SK-N-MC (cell line): ENCODE measurements at regions not wholly inside any gene's neighbourhood (a gene's known extent, or its start where the extent isn't known, plus 50 kb on each side); places are given as distances from the start of the nearest gene placed in this dataset.
A peak's percentile ranks its signal among the peaks of the same experiment; 100 is the strongest.

ENCODE experiments used
- DNase-seq: peaks from one replicate; pipeline ENCODE4 v3.0.0-alpha.2; 2011; ENCODE audit warnings: low read depth, low spot score
- H3K27ac ChIP-seq: fragments of 200-600 bp; sonication (generic); 2 replicates; pipeline ENCODE4 v1.5.1; 2016; ENCODE audit warnings: mixed run types
- H3K36me3 ChIP-seq: fragments of 200-600 bp; sonication (generic); 2 replicates; pipeline ENCODE4 v1.6.1; 2017; ENCODE audit warnings: antibody characterized with exemption, low read length, mixed read lengths; ENCODE audit not compliant: insufficient read depth
- H3K4me3 ChIP-seq: fragments of 200-600 bp; sonication (generic); 2 replicates; pipeline ENCODE4 v1.5.1; 2016
- H3K9ac ChIP-seq: fragments of 200-600 bp; sonication (generic); 2 replicates; pipeline ENCODE4 v1.8.0; 2017; ENCODE audit warnings: mixed run types, mixed read lengths; ENCODE audit not compliant: insufficient read length
- H3K9me3 ChIP-seq: fragments of 200-600 bp; sonication (generic); 2 replicates; pipeline ENCODE4 v1.6.1; 2017; ENCODE audit warnings: low read depth, mild to moderate bottlenecking, antibody characterized with exemption, low read length, moderate library complexity, mixed read lengths
- EZH2 ChIP-seq: fragments of 200-600 bp; sonication (generic); IDR thresholded peaks from one replicate; pipeline ENCODE4 v1.6.1; 2017; ENCODE audit warnings: antibody characterized with exemption
- FOXP2 ChIP-seq: optimal IDR thresholded peaks from 2 replicates; pipeline ENCODE3; 2011; ENCODE audit warnings: mild to moderate bottlenecking, moderate library complexity; ENCODE audit not compliant: insufficient read depth; ENCODE audit errors: extremely low read length, control extremely low read depth
- POLR2AphosphoS5 ChIP-seq: IDR thresholded peaks from 2 replicates; pipeline ENCODE4 v1.6.1; 2012; ENCODE audit warnings: mild to moderate bottlenecking, low read depth, low read length, borderline replicate concordance

DNA sequence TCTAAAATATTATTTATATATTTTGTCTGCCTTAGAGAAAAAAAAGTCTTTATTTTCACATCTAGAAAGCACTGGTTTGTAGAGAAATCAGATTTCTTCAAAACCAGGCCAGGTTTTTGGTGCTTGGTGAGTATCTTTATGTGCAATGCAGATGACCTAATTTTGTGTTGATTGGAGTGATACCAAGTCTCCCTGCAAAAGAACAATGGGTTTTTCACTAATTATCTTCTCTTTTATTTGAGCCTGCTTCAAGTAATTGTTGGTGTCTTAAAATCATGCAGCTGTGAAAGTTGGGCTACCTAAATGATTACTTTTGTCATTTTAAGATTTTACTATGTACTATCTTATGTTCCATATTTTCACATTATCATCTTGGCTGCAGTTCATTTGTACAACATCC, 874.7 kb downstream of the TFAP2A start:
- no peaks in the 10 kb centered on the region for H3K9me3 ChIP-seq
- no peak overlapping the region for H3K9ac ChIP-seq
- no peaks in the 10 kb centered on the region for H3K36me3 ChIP-seq
- DNase-seq = no peak
- no peak overlapping the region for H3K4me3 ChIP-seq
- TF ChIP-seq FOXP2 = no peak
- TF ChIP-seq EZH2 = no peak
- TF ChIP-seq POLR2AphosphoS5 = no peak
- H3K27ac ChIP-seq = no peak overlapping the region

DNA sequence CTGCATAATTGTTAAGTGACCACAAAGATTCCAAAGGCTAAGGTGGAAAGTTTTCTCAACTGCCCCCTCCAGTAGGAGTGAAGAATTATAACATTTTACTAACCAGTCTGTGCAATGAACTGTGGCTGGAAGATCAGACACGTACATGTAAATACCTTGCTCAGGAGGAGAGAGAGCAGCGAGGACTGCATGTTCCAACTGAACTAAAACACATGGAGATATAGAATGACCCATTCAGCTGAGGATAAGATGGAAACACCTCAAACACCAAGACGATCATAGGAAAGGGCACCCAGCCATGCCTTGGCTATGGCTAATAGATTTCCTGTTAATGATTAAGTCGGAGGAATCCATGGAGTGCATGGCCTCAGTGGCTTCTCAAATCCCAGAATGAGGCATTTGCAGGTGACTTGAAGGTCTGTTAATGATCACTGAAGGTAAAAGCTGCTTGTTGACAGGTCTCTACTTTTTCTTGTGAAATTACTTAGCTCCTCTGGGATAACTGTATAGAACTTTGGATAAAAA, 875.6 kb downstream of the TFAP2A start:
- H3K9ac ChIP-seq = no peak overlapping the region
- H3K4me3 ChIP-seq = no peak overlapping the region
- DNase-seq = no peak
- TF ChIP-seq EZH2 (no peak), POLR2AphosphoS5 (no peak), FOXP2 (no peak)
- H3K9me3 ChIP-seq = no peaks in the 10 kb centered on the region
- no peaks in the 10 kb centered on the region for H3K36me3 ChIP-seq
- no peak overlapping the region for H3K27ac ChIP-seq

DNA sequence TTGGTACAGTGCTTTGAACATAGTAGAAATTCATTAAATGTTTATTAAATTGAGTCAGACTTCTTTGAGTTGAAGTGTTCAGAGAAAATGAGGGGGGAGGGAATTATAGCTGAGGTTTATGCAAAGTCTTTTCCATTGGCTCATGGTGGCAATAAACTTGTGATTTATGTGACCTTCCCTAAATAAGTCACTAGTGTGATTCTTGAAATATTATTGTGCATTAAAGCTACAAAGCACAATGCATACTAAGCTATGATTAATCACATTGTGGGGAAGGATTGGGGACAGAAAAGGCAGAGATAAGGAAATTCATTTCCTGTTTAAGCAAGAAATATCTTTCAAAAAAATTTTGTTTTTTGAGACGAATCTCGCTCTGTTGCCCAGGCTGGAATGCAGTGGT, 877.5 kb downstream of the TFAP2A start:
- H3K4me3 ChIP-seq = no peak overlapping the region; the same call in 1 of the 2 replicates
- TF ChIP-seq POLR2AphosphoS5 = peak; percentile 60; the same call in 1 of the 2 replicates
- TF ChIP-seq FOXP2 = no peak
- peak overlapping the region; percentile 52; the same call in 1 of the 2 replicates for H3K27ac ChIP-seq
- H3K36me3 ChIP-seq = no peaks in the 10 kb centered on the region
- no peak overlapping the region for H3K9ac ChIP-seq
- H3K9me3 ChIP-seq = peaks cover 3% of the 10 kb centered on the region; the same call in 1 of the 2 replicates
- peak; percentile 80 for DNase-seq

DNA sequence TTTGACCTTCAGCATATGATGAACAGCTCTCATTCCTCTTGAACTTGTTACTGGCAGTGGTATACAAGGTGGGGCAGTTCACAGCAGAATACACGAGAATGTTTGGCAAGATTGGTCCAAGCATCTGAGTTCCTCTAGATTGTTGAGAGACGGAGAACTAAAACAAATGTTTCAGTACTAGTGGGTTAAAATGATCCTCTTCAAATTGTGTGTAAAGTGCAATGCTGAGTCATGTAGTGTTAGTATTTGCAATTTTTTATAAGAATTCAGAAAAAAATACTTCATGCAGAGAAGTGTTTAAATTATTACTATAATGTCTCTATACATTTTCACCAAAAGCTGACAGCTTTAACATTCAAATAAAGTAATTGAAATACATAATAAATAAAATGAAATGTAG, 879.8 kb downstream of the TFAP2A start:
- Histone ChIP-seq H3K27ac (peak overlapping the region; percentile 34), H3K4me3 (no peak overlapping the region), H3K36me3 (no peaks in the 10 kb centered on the region), H3K9ac (no peak overlapping the region), H3K9me3 (peaks cover 5% of the 10 kb centered on the region; the same call in 1 of the 2 replicates)
- TF ChIP-seq EZH2 = no peak
- TF ChIP-seq POLR2AphosphoS5 = no peak
- no peak for TF ChIP-seq FOXP2
- DNase-seq = no peak

DNA sequence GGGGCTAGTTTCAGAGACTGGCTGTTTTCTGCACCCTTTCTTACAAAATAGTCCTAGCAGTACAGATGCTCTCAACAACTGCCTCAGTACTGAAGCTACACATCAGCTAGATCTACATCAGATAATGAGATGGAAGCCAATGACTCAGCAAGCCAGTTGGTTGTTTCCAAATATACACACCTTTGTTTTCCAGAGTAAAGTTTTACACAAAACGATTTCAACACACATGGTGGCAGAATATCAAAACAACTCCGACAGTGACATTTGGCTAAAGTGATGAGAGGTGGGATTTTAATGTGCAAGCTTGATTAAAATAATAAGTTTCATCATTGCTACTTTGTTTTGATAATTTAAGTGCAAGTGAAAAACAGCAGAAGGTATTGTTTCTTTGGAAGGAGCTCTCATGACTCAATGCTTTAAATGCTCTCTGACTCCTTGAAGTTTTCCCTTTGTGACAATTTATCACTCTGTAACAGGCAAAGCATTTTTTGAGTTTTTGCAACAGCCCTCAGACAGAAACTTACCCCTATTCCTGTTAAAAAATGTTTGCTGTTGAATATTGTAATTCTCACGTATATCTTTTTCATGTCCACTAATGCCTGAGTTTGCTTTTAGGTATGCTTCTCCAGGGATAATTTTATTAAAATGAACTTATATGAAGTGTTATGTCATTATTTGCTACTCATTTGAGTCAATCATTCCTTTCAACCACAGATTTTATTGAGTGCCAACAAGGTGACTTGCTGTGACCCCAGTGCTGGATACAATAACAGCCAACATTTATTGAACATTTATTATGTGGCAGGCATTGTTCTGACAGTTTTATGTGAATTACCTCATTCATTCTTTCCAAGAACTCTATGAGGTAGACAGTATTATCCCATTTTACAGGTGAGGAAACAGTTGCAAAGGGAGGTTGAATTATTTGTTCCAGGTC, 882.0 kb downstream of the TFAP2A start:
- Histone ChIP-seq H3K4me3 (no peak overlapping the region), H3K9ac (no peak overlapping the region), H3K36me3 (no peaks in the 10 kb centered on the region), H3K27ac (no peak overlapping the region), H3K9me3 (peaks cover 7% of the 10 kb centered on the region; the same call in 1 of the 2 replicates)
- DNase-seq = no peak
- TF ChIP-seq EZH2 (no peak), FOXP2 (no peak), POLR2AphosphoS5 (no peak)

DNA sequence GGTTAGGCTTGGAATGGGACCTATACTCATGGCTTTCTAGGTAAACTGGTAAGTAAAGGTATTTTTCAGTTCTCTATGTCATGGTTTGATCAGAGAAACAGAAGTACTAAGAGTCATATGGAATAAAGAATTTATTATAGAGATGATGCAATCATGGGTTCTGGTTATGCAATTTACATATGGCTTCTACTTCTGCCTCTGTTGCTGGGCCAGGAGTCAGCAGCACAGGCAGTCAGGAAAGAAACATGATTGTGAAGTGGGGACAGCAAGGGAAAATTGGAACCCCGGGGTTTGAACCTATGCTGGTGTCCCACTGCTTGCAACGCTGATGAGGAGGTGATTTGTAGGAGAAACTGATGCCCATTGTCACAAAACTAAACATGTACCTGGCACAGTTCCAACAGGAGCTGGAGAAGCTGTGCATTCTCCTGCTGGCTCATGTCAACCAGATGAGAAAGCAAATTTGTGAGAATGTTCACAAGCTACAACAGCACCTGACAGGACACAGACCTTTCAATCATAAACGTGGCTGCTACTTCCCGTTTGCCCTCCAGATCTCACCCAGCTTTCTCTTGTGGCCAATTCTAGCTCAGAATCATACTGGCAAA, 887.1 kb downstream of the TFAP2A start:
- no peaks in the 10 kb centered on the region for H3K36me3 ChIP-seq
- no peak overlapping the region for H3K4me3 ChIP-seq
- no peak overlapping the region for H3K9ac ChIP-seq
- TF ChIP-seq POLR2AphosphoS5 = no peak
- TF ChIP-seq FOXP2 = no peak
- peak overlapping the region; percentile 28; the same call in 1 of the 2 replicates for H3K27ac ChIP-seq
- H3K9me3 ChIP-seq = peaks cover 7% of the 10 kb centered on the region; the same call in 1 of the 2 replicates
- DNase-seq = peak; percentile 39

DNA sequence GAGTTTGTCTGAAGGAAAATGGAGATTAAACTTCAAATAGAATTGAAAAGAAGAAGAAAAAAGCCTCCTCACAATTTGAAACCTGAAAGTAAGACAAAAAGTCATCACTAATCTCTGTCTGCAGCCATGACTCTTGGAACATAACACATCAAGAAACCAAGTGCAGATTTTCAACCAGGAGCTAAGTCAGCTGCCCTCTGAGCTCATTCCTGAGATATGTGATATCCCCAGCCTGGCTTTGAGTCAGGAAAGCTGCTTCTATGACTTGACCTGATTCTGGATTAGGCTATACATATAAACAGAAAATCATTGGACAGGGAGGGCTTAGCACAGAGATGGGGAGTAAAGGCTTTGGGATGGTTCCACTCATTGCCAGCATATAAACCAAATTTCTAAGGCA, 891.4 kb downstream of the TFAP2A start:
- Histone ChIP-seq H3K36me3 (no peaks in the 10 kb centered on the region), H3K4me3 (no peak overlapping the region), H3K27ac (no peak overlapping the region), H3K9me3 (no peaks in the 10 kb centered on the region; the same call in 1 of the 2 replicates), H3K9ac (no peak overlapping the region)
- TF ChIP-seq EZH2 (no peak), POLR2AphosphoS5 (no peak), FOXP2 (no peak)
- no peak for DNase-seq

DNA sequence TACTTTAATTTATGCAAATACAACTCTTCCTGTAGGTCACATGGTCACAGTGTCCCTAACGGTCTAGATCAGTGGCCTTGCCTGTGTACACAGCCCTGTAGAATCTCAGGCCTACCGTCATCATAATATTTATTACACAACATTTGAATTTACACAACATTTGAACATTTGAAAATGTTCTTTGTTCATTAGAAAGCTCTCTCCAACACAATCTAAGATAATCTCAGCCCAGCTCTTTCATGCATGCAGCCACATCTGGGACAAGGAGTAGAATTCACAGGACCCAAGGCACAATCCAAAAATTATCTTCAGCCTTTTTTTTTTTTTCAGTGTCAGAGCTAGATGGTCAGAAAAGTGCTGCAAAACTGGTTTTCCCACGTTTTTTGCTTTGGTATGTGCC, 892.8 kb downstream of the TFAP2A start:
- DNase-seq = no peak
- no peaks in the 10 kb centered on the region; the same call in 1 of the 2 replicates for H3K9me3 ChIP-seq
- no peak overlapping the region for H3K9ac ChIP-seq
- H3K27ac ChIP-seq = no peak overlapping the region
- H3K4me3 ChIP-seq = no peak overlapping the region
- no peak for TF ChIP-seq FOXP2
- no peak for TF ChIP-seq POLR2AphosphoS5
- TF ChIP-seq EZH2 = no peak
- H3K36me3 ChIP-seq = no peaks in the 10 kb centered on the region
